ENCODE measurements at regions not wholly inside any gene's neighbourhood (a gene's known extent, or its start where the extent isn't known, plus 50 kb on each side); places are given as distances from the start of the nearest gene placed in this dataset.
A peak's percentile ranks its signal among the peaks of the same experiment; 100 is the strongest.

DNA sequence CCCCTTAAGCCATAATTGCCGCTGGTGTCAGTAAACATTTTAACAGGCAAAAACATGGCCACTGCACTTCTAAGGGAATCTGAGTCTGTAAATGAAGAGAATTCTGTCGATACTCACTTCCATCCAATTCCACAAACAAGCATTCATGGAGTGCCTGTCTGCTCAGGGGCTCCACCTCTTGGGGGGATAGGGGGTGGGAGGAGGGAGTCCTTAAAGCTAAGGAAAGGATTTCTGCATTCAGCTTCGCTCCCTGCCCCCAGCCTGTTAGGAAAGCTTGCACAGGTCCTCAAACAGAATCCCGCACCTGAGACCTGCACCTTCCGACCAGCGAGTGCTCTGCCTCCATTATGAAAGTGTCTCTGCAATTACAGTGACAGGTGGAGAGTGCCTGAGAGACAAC, 130.2 kb upstream of the KIT start:
- ChIA-PET CTCF (no interaction called here), POLR2A (no interaction called here)
- Histone ChIP-seq H3K4me2 (no peak overlapping the region), H3K4me3 (no peak overlapping the region), H3K4me1 (no peaks in the 10 kb centered on the region), H3K27ac (no peak overlapping the region), H3K9me3 (no peaks in the 10 kb centered on the region)
- FAIRE-seq = no peak
- ATAC-seq = no peak
- no peak for TF ChIP-seq HEYL (CRISPR knock-in tag; IDR thresholded peaks at IDR 0.05)
- no peak for TF ChIP-seq POLR2AphosphoS2 (conservative IDR thresholded peaks at IDR 0.05; ENCODE audit: low read length)
- TF ChIP-seq NR3C1 (IDR thresholded peaks at IDR 0.05) = no peak
- TF ChIP-seq RFX5 (IDR thresholded peaks at IDR 0.05) = no peak
- TF ChIP-seq HDAC2 (IDR thresholded peaks at IDR 0.05) = no peak
- no peak for TF ChIP-seq MYC (IDR thresholded peaks at IDR 0.05; ENCODE audit: borderline replicate concordance, low read length)
- no peak for TF ChIP-seq NFE2L2 (conservative IDR thresholded peaks at IDR 0.05; ENCODE audit: low read length)
- TF ChIP-seq ZC3H11A (IDR thresholded peaks at IDR 0.05) = no peak
- no peak for TF ChIP-seq TFCP2L1 (CRISPR knock-in tag; IDR thresholded peaks at IDR 0.05)
- TF ChIP-seq PHF8 (IDR thresholded peaks at IDR 0.05; ENCODE audit: borderline replicate concordance, low read depth) = no peak
- no peak for TF ChIP-seq GATA3 (IDR thresholded peaks at IDR 0.05; ENCODE audit: borderline replicate concordance)
- no peak for TF ChIP-seq KDM1A (IDR thresholded peaks at IDR 0.05; ENCODE audit: low read depth)
- TF ChIP-seq ATOH8 (CRISPR knock-in tag; IDR thresholded peaks at IDR 0.05; ENCODE audit: low read depth) = no peak
- no peak for TF ChIP-seq CBX8 (IDR thresholded peaks at IDR 0.05)
- TF ChIP-seq JUNB (IDR thresholded peaks at IDR 0.05) = no peak
- WGBS (ENCODE audit: missing lambda C conversion rate) = 34% methylated on average over 5 of the region's 6 CpGs
- DNase-seq (ENCODE audit: low read depth in 1 of 2, low spot score in 1 of 2) = no peak

DNA sequence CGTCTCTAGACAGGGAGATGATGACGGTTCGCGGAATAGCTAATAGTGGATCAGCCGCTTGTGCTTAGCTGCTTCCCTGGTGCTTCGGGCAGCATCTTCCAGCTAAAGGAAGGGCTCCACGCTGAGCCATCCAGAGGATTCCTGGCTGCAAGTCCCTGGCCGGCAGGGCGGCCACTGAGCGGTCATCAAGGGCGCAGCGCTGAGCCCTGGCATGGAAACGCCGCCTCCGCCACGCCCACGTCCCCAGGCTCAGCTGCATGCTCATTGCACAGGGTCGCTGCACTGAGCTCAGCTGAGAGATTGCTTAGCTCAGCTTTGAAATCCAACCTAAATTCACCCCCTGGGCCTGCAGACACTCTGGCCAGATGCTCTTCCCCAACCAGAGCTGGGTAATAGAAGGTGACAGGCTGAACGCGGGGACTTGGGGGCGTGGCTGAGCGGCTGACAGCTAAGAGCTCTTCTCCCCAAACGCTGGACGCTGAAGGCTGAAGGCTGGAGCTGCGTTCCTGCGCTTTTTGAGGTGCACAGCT, 118.2 kb upstream of the KIT start:
- ChIA-PET POLR2A (no interaction called here), CTCF (no interaction called here)
- WGBS (ENCODE audit: missing lambda C conversion rate) = 72% methylated on average over 5 of the region's 26 CpGs
- FAIRE-seq = no peak
- H3K4me2 ChIP-seq = peak overlapping the region; percentile 92
- no peaks in the 10 kb centered on the region for H3K4me1 ChIP-seq
- H3K27ac ChIP-seq = no peak overlapping the region
- peak; percentile 6 to 30 for DNase-seq (ENCODE audit: low read depth in 1 of 2, low spot score in 1 of 2)
- TF ChIP-seq POLR2AphosphoS2 (conservative IDR thresholded peaks at IDR 0.05; ENCODE audit: low read length) (no peak), RCOR1 (IDR thresholded peaks at IDR 0.05; ENCODE audit: low read depth, low read length) (no peak), HEYL (CRISPR knock-in tag; IDR thresholded peaks at IDR 0.05) (no peak), RFX5 (IDR thresholded peaks at IDR 0.05) (no peak), CHD4 (IDR thresholded peaks at IDR 0.05; ENCODE audit: borderline replicate concordance) (no peak), KDM5A (IDR thresholded peaks at IDR 0.05) (no peak), ESRRA (IDR thresholded peaks at IDR 0.05; ENCODE audit: borderline replicate concordance, low read length) (no peak), JUNB (IDR thresholded peaks at IDR 0.05) (no peak), FOSL2 (IDR thresholded peaks at IDR 0.05) (no peak), FOSL2 (CRISPR knock-in tag; IDR thresholded peaks at IDR 0.05) (no peak), HMGXB4 (CRISPR knock-in tag; IDR thresholded peaks at IDR 0.05; ENCODE audit: borderline replicate concordance) (no peak), NFE2L2 (conservative IDR thresholded peaks at IDR 0.05; ENCODE audit: low read length) (no peak), HOXB5 (CRISPR knock-in tag; IDR thresholded peaks at IDR 0.05) (no peak), EHF (CRISPR knock-in tag; IDR thresholded peaks at IDR 0.05) (no peak), HOXA7 (CRISPR knock-in tag; IDR thresholded peaks at IDR 0.05) (no peak), ZC3H11A (IDR thresholded peaks at IDR 0.05) (no peak), HDAC2 (IDR thresholded peaks at IDR 0.05) (no peak), RAD21 (conservative IDR thresholded peaks at IDR 0.05 in 1 of 2, IDR thresholded peaks at IDR 0.05 in 1 of 2) (no peak)
- TF ChIP-seq, protein P1, sequence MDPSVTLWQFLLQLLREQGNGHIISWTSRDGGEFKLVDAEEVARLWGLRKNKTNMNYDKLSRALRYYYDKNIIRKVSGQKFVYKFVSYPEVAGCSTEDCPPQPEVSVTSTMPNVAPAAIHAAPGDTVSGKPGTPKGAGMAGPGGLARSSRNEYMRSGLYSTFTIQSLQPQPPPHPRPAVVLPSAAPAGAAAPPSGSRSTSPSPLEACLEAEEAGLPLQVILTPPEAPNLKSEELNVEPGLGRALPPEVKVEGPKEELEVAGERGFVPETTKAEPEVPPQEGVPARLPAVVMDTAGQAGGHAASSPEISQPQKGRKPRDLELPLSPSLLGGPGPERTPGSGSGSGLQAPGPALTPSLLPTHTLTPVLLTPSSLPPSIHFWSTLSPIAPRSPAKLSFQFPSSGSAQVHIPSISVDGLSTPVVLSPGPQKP (IDR thresholded peaks at IDR 0.05; ENCODE audit: low read depth, low read length) = no peak
- TF ChIP-seq, protein P2, sequence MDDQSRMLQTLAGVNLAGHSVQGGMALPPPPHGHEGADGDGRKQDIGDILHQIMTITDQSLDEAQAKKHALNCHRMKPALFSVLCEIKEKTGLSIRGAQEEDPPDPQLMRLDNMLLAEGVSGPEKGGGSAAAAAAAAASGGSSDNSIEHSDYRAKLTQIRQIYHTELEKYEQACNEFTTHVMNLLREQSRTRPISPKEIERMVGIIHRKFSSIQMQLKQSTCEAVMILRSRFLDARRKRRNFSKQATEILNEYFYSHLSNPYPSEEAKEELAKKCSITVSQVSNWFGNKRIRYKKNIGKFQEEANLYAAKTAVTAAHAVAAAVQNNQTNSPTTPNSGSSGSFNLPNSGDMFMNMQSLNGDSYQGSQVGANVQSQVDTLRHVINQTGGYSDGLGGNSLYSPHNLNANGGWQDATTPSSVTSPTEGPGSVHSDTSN (IDR thresholded peaks at IDR 0.05) = no peak
- ATAC-seq = peak; percentile 98
- peak overlapping the region; percentile 33; the same call in 2 of the 3 replicates for H3K4me3 ChIP-seq
- H3K9me3 ChIP-seq = no peaks in the 10 kb centered on the region

Data from A549 (cell line).